WTC11 (cell line): ENCODE measurements at regions not wholly inside any gene's neighbourhood (a gene's known extent, or its start where the extent isn't known, plus 50 kb on each side); places are given as distances from the start of the nearest gene placed in this dataset.

ENCODE experiments used
- ATAC-seq: fragments of 200-7000 bp; cut with Tn5 transposase; 2 replicates; pipeline ENCODE4 v1.10.0; 2021; ENCODE audit warnings: mild to moderate bottlenecking, moderate library complexity
- CTCF ChIA-PET: fragments of 300-600 bp; sonication (Branson Sonifier 250); formaldehyde crosslinking; loops from one replicate; lab custom pipeline; 2021; ENCODE audit warnings: antibody characterized with exemption; lab: Charles Lee
- POLR2A ChIA-PET: fragments of 350-600 bp; sonication (Branson Sonifier 250); formaldehyde crosslinking; loops from one replicate; lab custom pipeline; 2021; ENCODE audit warnings: antibody characterized with exemption; lab: Charles Lee
- DNase-seq: peaks from one replicate; pipeline ENCODE4 v3.0.0; 2021; ENCODE audit warnings: low spot score
- H3K27ac Mint-ChIP-seq: 2 replicates; pipeline ENCODE4 v1.8.0; 2021; ENCODE audit warnings: mixed read lengths
- H3K27me3 Mint-ChIP-seq: 2 replicates; pipeline ENCODE4 v1.8.0; 2021; ENCODE audit warnings: low read depth, mild to moderate bottlenecking, moderate library complexity, mixed read lengths
- H3K36me3 Mint-ChIP-seq: 2 replicates; pipeline ENCODE4 v1.8.0; 2021; ENCODE audit warnings: mixed read lengths
- H3K4me1 Mint-ChIP-seq: 2 replicates; pipeline ENCODE4 v1.8.0; 2022; ENCODE audit warnings: mixed read lengths
- H3K4me3 Mint-ChIP-seq: 2 replicates; pipeline ENCODE4 v1.8.0; 2021; ENCODE audit warnings: mild to moderate bottlenecking, moderate library complexity, mixed read lengths
- H3K9me3 Mint-ChIP-seq: 2 replicates; pipeline ENCODE4 v1.8.0; 2021; ENCODE audit warnings: mixed read lengths
- AFF4 ChIP-seq: sonication (generic); formaldehyde crosslinking; IDR thresholded peaks from 2 replicates; pipeline ENCODE4 v1.8.1; 2023; ENCODE audit warnings: mild to moderate bottlenecking, missing genetic modification reagents, borderline replicate concordance
- ATF1 ChIP-seq: sonication (generic); formaldehyde crosslinking; IDR thresholded peaks from 2 replicates; pipeline ENCODE4 v1.8.1; 2023; ENCODE audit warnings: mild to moderate bottlenecking, moderate library complexity, missing genetic modification reagents
- E2F4 ChIP-seq: sonication (generic); formaldehyde crosslinking; IDR thresholded peaks from 2 replicates; pipeline ENCODE4 v1.8.1; 2022; ENCODE audit warnings: low read depth, mild to moderate bottlenecking, moderate library complexity, missing genetic modification reagents, borderline replicate concordance
- E2F5 ChIP-seq: sonication (generic); formaldehyde crosslinking; IDR thresholded peaks from 2 replicates; pipeline ENCODE4 v1.8.1; 2022; ENCODE audit warnings: mild to moderate bottlenecking, moderate library complexity, missing genetic modification reagents
- ELF4 ChIP-seq: sonication (generic); formaldehyde crosslinking; IDR thresholded peaks from 2 replicates; pipeline ENCODE4 v1.8.1; 2022; ENCODE audit warnings: low read depth, mild to moderate bottlenecking, moderate library complexity, missing genetic modification reagents
- FOXP4 ChIP-seq: sonication (generic); formaldehyde crosslinking; IDR thresholded peaks from 2 replicates; pipeline ENCODE4 v1.8.0; 2022; ENCODE audit warnings: mild to moderate bottlenecking, missing genetic modification reagents
- GABPB1 ChIP-seq: sonication (generic); formaldehyde crosslinking; IDR thresholded peaks from 2 replicates; pipeline ENCODE4 v1.8.1; 2023; ENCODE audit warnings: mild to moderate bottlenecking, missing genetic modification reagents
- HMGXB4 ChIP-seq: sonication (generic); formaldehyde crosslinking; IDR thresholded peaks from 2 replicates; pipeline ENCODE4 v1.8.1; 2023; ENCODE audit warnings: mild to moderate bottlenecking, moderate library complexity, missing genetic modification reagents
- IRF1 ChIP-seq: sonication (generic); formaldehyde crosslinking; IDR thresholded peaks from 2 replicates; pipeline ENCODE4 v1.8.0; 2023; ENCODE audit warnings: missing genetic modification reagents
- MYBL2 ChIP-seq: sonication (generic); formaldehyde crosslinking; IDR thresholded peaks from 2 replicates; pipeline ENCODE4 v1.8.1; 2023; ENCODE audit warnings: mild to moderate bottlenecking, moderate library complexity, missing genetic modification reagents
- NR2C2 ChIP-seq: sonication (generic); formaldehyde crosslinking; IDR thresholded peaks from 2 replicates; pipeline ENCODE4 v1.8.0; 2022; ENCODE audit warnings: mild to moderate bottlenecking, missing genetic modification reagents
- OVOL2 ChIP-seq: fragments of 250-450 bp; sonication (Bioruptor Pico); IDR thresholded peaks from 2 replicates; pipeline ENCODE4 v1.9.0; 2021; ENCODE audit warnings: mild to moderate bottlenecking, borderline replicate concordance
- SOX15 ChIP-seq: fragments of 250-450 bp; sonication (Bioruptor Pico); IDR thresholded peaks from 2 replicates; pipeline ENCODE4 v1.9.0; 2021; ENCODE audit warnings: mild to moderate bottlenecking
- USF2 ChIP-seq: sonication (generic); formaldehyde crosslinking; IDR thresholded peaks from 2 replicates; pipeline ENCODE4 v1.8.1; 2023; ENCODE audit warnings: mild to moderate bottlenecking, missing genetic modification reagents, moderate library complexity
- ZNF138 ChIP-seq: sonication (generic); formaldehyde crosslinking; conservative IDR thresholded peaks from 2 replicates; pipeline ENCODE4 v1.8.1; 2022; ENCODE audit warnings: mild to moderate bottlenecking, moderate library complexity, missing genetic modification reagents
- ZNF425 ChIP-seq: fragments of 250-450 bp; sonication (Bioruptor Pico); conservative IDR thresholded peaks from 2 replicates; pipeline ENCODE4 v1.9.0; 2021; ENCODE audit warnings: mild to moderate bottlenecking
- ZSCAN18 ChIP-seq: fragments of 250-450 bp; sonication (Bioruptor Pico); IDR thresholded peaks from 2 replicates; pipeline ENCODE4 v2.1.2; 2022; ENCODE audit warnings: mild to moderate bottlenecking, moderate library complexity

GRCh38 chr2:142668420-142668819, 209.0 kb upstream of the KYNU start:
- ChIA-PET POLR2A (no interaction called here), CTCF (no interaction called here)
- DNase-seq (no peak), ATAC-seq (no peak)
- H3K36me3 Mint-ChIP-seq, result no peaks in the 10 kb centered on the region
- H3K9me3 Mint-ChIP-seq, result no peaks in the 10 kb centered on the region
- TF ChIP-seq ZNF138 (CRISPR knock-in tag), result no peak
- H3K27ac Mint-ChIP-seq, result no peak overlapping the region
- no peaks in the 10 kb centered on the region for H3K27me3 Mint-ChIP-seq
- no peaks in the 10 kb centered on the region for H3K4me1 Mint-ChIP-seq
- no peak overlapping the region for H3K4me3 Mint-ChIP-seq

GRCh38 chr2:142665241-142665640, 212.2 kb upstream of the KYNU start:
- no peak for TF ChIP-seq E2F5 (CRISPR knock-in tag)
- ATAC-seq (no peak), DNase-seq (no peak)
- Mint-ChIP-seq H3K36me3 (no peaks in the 10 kb centered on the region), H3K4me1 (no peaks in the 10 kb centered on the region), H3K27me3 (no peaks in the 10 kb centered on the region), H3K4me3 (no peak overlapping the region), H3K9me3 (no peaks in the 10 kb centered on the region), H3K27ac (no peak overlapping the region)
- ChIA-PET CTCF (no interaction called here), POLR2A (no interaction called here)

GRCh38 chr2:142650601-142651000, 226.9 kb upstream of the KYNU start:
- Mint-ChIP-seq H3K36me3 (no peaks in the 10 kb centered on the region), H3K4me3 (no peak overlapping the region), H3K27ac (no peak overlapping the region), H3K4me1 (no peaks in the 10 kb centered on the region), H3K27me3 (no peaks in the 10 kb centered on the region), H3K9me3 (peaks cover 13% of the 10 kb centered on the region)
- DNase-seq, result no peak
- ChIA-PET POLR2A (no interaction called here), CTCF (no interaction called here)
- no peak for ATAC-seq
- TF ChIP-seq SOX15, result no peak
- no peak for TF ChIP-seq ZNF425 (CRISPR knock-in tag)
- TF ChIP-seq MYBL2 (CRISPR knock-in tag), result no peak
- TF ChIP-seq USF2, result no peak
- TF ChIP-seq GABPB1, result no peak
- TF ChIP-seq OVOL2 (CRISPR knock-in tag), result no peak
- no peak for TF ChIP-seq ELF4 (CRISPR knock-in tag)
- no peak for TF ChIP-seq ATF1 (CRISPR knock-in tag)
- no peak for TF ChIP-seq FOXP4 (CRISPR knock-in tag)
- TF ChIP-seq AFF4 (CRISPR knock-in tag), result no peak
- TF ChIP-seq E2F4 (CRISPR knock-in tag), result no peak
- TF ChIP-seq ZSCAN18 (CRISPR knock-in tag), result no peak
- TF ChIP-seq IRF1 (CRISPR knock-in tag), result no peak
- no peak for TF ChIP-seq NR2C2
- no peak for TF ChIP-seq HMGXB4 (CRISPR knock-in tag)
